ENCODE measurements at regions not wholly inside any gene's neighbourhood (a gene's known extent, or its start where the extent isn't known, plus 50 kb on each side); places are given as distances from the start of the nearest gene placed in this dataset.

GRCh38 chr12:116400636-116401372 lies 123.3 kb upstream of the MED13L start:
- intact Hi-C loops (cut with DNase I; ENCODE audit: low total_unique reads) = no loop called here
- no peak for DNase-seq (ENCODE audit: low spot score in 2 of 2)
- H3K4me3 ChIP-seq (ENCODE audit: low read depth, poor library complexity, severe bottlenecking) = no peak overlapping the region
- no peak for TF ChIP-seq POLR2A (IDR thresholded peaks at IDR 0.05)
- TF ChIP-seq CTCF (IDR thresholded peaks at IDR 0.05) = no peak
- WGBS, 2 donors = 84 to 89% methylated on average over 4 of the region's 4 CpGs

- TF ChIP-seq CTCF (IDR thresholded peaks at IDR 0.05) (no peak), POLR2A (IDR thresholded peaks at IDR 0.05) (no peak)
- intact Hi-C loops (cut with DNase I; ENCODE audit: low total_unique reads) = no loop called here
- no peak for DNase-seq (ENCODE audit: low spot score in 2 of 2)
- WGBS, 2 donors = 69% methylated on average over 3 of the region's 3 CpGs
- H3K4me3 ChIP-seq (ENCODE audit: low read depth, poor library complexity, severe bottlenecking) = no peak overlapping the region
Observed at GRCh38 chr12:116401565-116401964, 124.1 kb upstream of the MED13L start.

GRCh38 chr12:116402163-116402939 lies 124.9 kb upstream of the MED13L start:
- no peak for DNase-seq (ENCODE audit: low spot score in 2 of 2)
- WGBS, 2 donors = 57 to 58% methylated on average over 11 of the region's 11 CpGs
- no peak overlapping the region for H3K4me3 ChIP-seq (ENCODE audit: low read depth, poor library complexity, severe bottlenecking)
- no peak for TF ChIP-seq CTCF (IDR thresholded peaks at IDR 0.05)
- TF ChIP-seq POLR2A (IDR thresholded peaks at IDR 0.05) = no peak
- intact Hi-C loops (cut with DNase I; ENCODE audit: low total_unique reads) = no loop called here

GRCh38 chr12:116403546-116403945 lies 126.1 kb upstream of the MED13L start:
- 69 to 86% methylated on average over 3 of the region's 3 CpGs for WGBS, 2 donors
- no peak for DNase-seq (ENCODE audit: low spot score in 2 of 2)
- no peak overlapping the region for H3K4me3 ChIP-seq (ENCODE audit: low read depth, poor library complexity, severe bottlenecking)
- intact Hi-C loops (cut with DNase I; ENCODE audit: low total_unique reads) = no loop called here
- no peak for TF ChIP-seq CTCF (IDR thresholded peaks at IDR 0.05)
- no peak for TF ChIP-seq POLR2A (IDR thresholded peaks at IDR 0.05)

- no peak for DNase-seq (ENCODE audit: low spot score in 2 of 2)
- intact Hi-C loops (cut with DNase I; ENCODE audit: low total_unique reads) = no loop called here
- no peak overlapping the region for H3K4me3 ChIP-seq (ENCODE audit: low read depth, poor library complexity, severe bottlenecking)
- WGBS, 2 donors = 96% methylated on average over 14 of the region's 14 CpGs
- TF ChIP-seq CTCF (IDR thresholded peaks at IDR 0.05) = no peak
- TF ChIP-seq POLR2A (IDR thresholded peaks at IDR 0.05) = no peak
Observed at GRCh38 chr12:116404247-116404646, 126.8 kb upstream of the MED13L start.

Measured in lower leg skin (tissue), 4 donors.